Cardiac fibroblast (primary cell): ENCODE measurements at regions not wholly inside any gene's neighbourhood (a gene's known extent, or its start where the extent isn't known, plus 50 kb on each side); places are given as distances from the start of the nearest gene placed in this dataset.

Experiments used
- DNase-seq, 2 donors: peaks; one replicate each; pipeline versions ENCODE4 v3.0.0 to v3.0.0-alpha.2; 2010; ENCODE audit warnings: low read depth in 2 of 2
- H3K4me3 ChIP-seq, 2 donors: replicated peaks in 1 of 2; 1 replicate in 1 of 2; 2 replicates in 1 of 2; pipeline ENCODE4 v1.5.1; 2011; ENCODE audit warnings: low read depth in 2 of 2, low read length in 2 of 2, mild to moderate bottlenecking in 2 of 2, moderate library complexity in 1 of 2
- CTCF ChIP-seq: IDR thresholded peaks from one replicate; pipeline ENCODE4 v1.5.1; 2011; ENCODE audit warnings: low read depth, mild to moderate bottlenecking, low read length, inconsistent platforms

- TF ChIP-seq CTCF: no peak
- DNase-seq: no peak
- H3K4me3 ChIP-seq: no peak overlapping the region
These were observed 641.7 kb upstream of the NRXN1 start for GRCh38 chr2:51673628-51674027.

- peak in 1 of 2 donors; percentile 5 for DNase-seq
- no peak for TF ChIP-seq CTCF
- H3K4me3 ChIP-seq: no peak overlapping the region
These were observed 635.7 kb upstream of the NRXN1 start for GRCh38 chr2:51667679-51668078.

GRCh38 chr2:51662187-51662586, 630.3 kb upstream of the NRXN1 start:
- no peak for TF ChIP-seq CTCF
- no peak overlapping the region for H3K4me3 ChIP-seq
- no peak for DNase-seq

- no peak overlapping the region for H3K4me3 ChIP-seq
- TF ChIP-seq CTCF: no peak
- no peak for DNase-seq
These were observed 625.9 kb upstream of the NRXN1 start for GRCh38 chr2:51657849-51658248.

- no peak overlapping the region for H3K4me3 ChIP-seq
- TF ChIP-seq CTCF: no peak
- DNase-seq: no peak
These were observed 618.8 kb upstream of the NRXN1 start for GRCh38 chr2:51650769-51651168.

GRCh38 chr2:51649366-51649765, 617.4 kb upstream of the NRXN1 start:
- no peak for DNase-seq
- no peak for TF ChIP-seq CTCF
- H3K4me3 ChIP-seq: no peak overlapping the region

- H3K4me3 ChIP-seq: no peak overlapping the region
- TF ChIP-seq CTCF: no peak
- no peak for DNase-seq
These were observed 606.9 kb upstream of the NRXN1 start for GRCh38 chr2:51638811-51639210.
